Loucy (cell line): ENCODE measurements at regions not wholly inside any gene's neighbourhood (a gene's known extent, or its start where the extent isn't known, plus 50 kb on each side); places are given as distances from the start of the nearest gene placed in this dataset.

Experiments
- H2AFZ ChIP-seq: fragments of 200-600 bp; sonication (generic); 2 replicates; pipeline ENCODE4 v1.6.0; 2016; ENCODE audit warnings: antibody characterized with exemption, mild to moderate bottlenecking, low read length, moderate library complexity
- H3F3A ChIP-seq: fragments of 200-600 bp; 2 replicates; pipeline ENCODE4 v1.6.0; 2016; ENCODE audit warnings: antibody characterized with exemption, low read depth, mild to moderate bottlenecking
- H3K27me3 ChIP-seq: fragments of 200-600 bp; sonication (generic); 2 replicates; pipeline ENCODE4 v1.6.1; 2014; ENCODE audit warnings: low read length, mild to moderate bottlenecking; ENCODE audit not compliant: insufficient read depth, poor library complexity, severe bottlenecking
- H3K36me3 ChIP-seq: fragments of 200-600 bp; sonication (generic); 2 replicates; pipeline ENCODE4 v1.6.1; 2016; ENCODE audit warnings: low read length; ENCODE audit not compliant: insufficient read depth
- H3K4me1 ChIP-seq: fragments of 200-600 bp; sonication (generic); 2 replicates; pipeline ENCODE4 v1.5.1; 2014; ENCODE audit warnings: low read length, mild to moderate bottlenecking; ENCODE audit not compliant: insufficient read depth, poor library complexity, severe bottlenecking
- H3K4me2 ChIP-seq: fragments of 200-600 bp; sonication (generic); 2 replicates; pipeline ENCODE4 v1.6.0; 2014; ENCODE audit warnings: antibody characterized with exemption, low read length, low read depth, mild to moderate bottlenecking; ENCODE audit not compliant: poor library complexity, severe bottlenecking
- H3K4me3 ChIP-seq: fragments of 200-600 bp; sonication (generic); 2 replicates; pipeline ENCODE4 v1.5.1; 2014; ENCODE audit warnings: low read length, mild to moderate bottlenecking, mixed read lengths; ENCODE audit not compliant: poor library complexity, severe bottlenecking
- H3K79me2 ChIP-seq: fragments of 200-600 bp; sonication (generic); 2 replicates; pipeline ENCODE4 v1.6.1; 2014; ENCODE audit warnings: low read length; ENCODE audit not compliant: insufficient read depth
- H3K9ac ChIP-seq: fragments of 200-600 bp; sonication (generic); 2 replicates; pipeline ENCODE4 v1.6.0; 2014; ENCODE audit warnings: mild to moderate bottlenecking, low read depth, low read length, moderate library complexity; ENCODE audit not compliant: poor library complexity, severe bottlenecking
- H3K9me2 ChIP-seq: fragments of 200-600 bp; sonication (generic); replicated peaks from 2 replicates; pipeline ENCODE4 v1.6.1; 2016; ENCODE audit warnings: low read depth, low read length, mixed read lengths
- H3K9me3 ChIP-seq: fragments of 200-600 bp; sonication (generic); 2 replicates; pipeline ENCODE4 v1.6.1; 2014; ENCODE audit warnings: mild to moderate bottlenecking, antibody characterized with exemption, low read length, low read depth; ENCODE audit not compliant: insufficient read depth
- H4K20me1 ChIP-seq: fragments of 200-600 bp; sonication (generic); 2 replicates; pipeline ENCODE4 v1.6.0; 2014; ENCODE audit warnings: antibody characterized with exemption, low read length, mild to moderate bottlenecking; ENCODE audit not compliant: insufficient read depth, poor library complexity, severe bottlenecking
- CTCF ChIP-seq: fragments of 200-600 bp; sonication (generic); conservative IDR thresholded peaks from 2 replicates; pipeline ENCODE4 v1.5.1; 2014; ENCODE audit warnings: mild to moderate bottlenecking, antibody characterized with exemption, low read length
- EZH2phosphoT487 ChIP-seq: fragments of 200-600 bp; IDR thresholded peaks from 2 replicates; pipeline ENCODE4 v1.6.1; 2018; ENCODE audit warnings: antibody characterized with exemption, mild to moderate bottlenecking, moderate library complexity, borderline replicate concordance

GRCh38 chr3:80451393-80451792 is 683.6 kb upstream of the ROBO1 start:
- H3K9me2 ChIP-seq: no peaks in the 10 kb centered on the region
- no peaks in the 10 kb centered on the region for H3K79me2 ChIP-seq
- H3K4me3 ChIP-seq: no peak overlapping the region
- H3K4me1 ChIP-seq: no peaks in the 10 kb centered on the region
- no peaks in the 10 kb centered on the region for H3K27me3 ChIP-seq
- H2AFZ ChIP-seq: no peak overlapping the region
- TF ChIP-seq EZH2phosphoT487 (no peak), CTCF (no peak)
- H4K20me1 ChIP-seq: no peaks in the 10 kb centered on the region
- no peaks in the 10 kb centered on the region for H3K36me3 ChIP-seq
- no peak overlapping the region for H3K4me2 ChIP-seq
- no peak overlapping the region for H3K9ac ChIP-seq
- no peaks in the 10 kb centered on the region for H3F3A ChIP-seq
- H3K9me3 ChIP-seq: no peaks in the 10 kb centered on the region

GRCh38 chr3:80445641-80446040 is 677.8 kb upstream of the ROBO1 start:
- TF ChIP-seq CTCF (no peak), EZH2phosphoT487 (no peak)
- H3K36me3 ChIP-seq: no peaks in the 10 kb centered on the region
- H3K27me3 ChIP-seq: no peaks in the 10 kb centered on the region
- no peak overlapping the region for H3K4me2 ChIP-seq
- no peaks in the 10 kb centered on the region for H3F3A ChIP-seq
- H3K4me3 ChIP-seq: no peak overlapping the region
- no peak overlapping the region for H3K9ac ChIP-seq
- no peaks in the 10 kb centered on the region for H4K20me1 ChIP-seq
- no peaks in the 10 kb centered on the region for H3K9me3 ChIP-seq
- H3K4me1 ChIP-seq: no peaks in the 10 kb centered on the region
- H2AFZ ChIP-seq: no peak overlapping the region
- H3K9me2 ChIP-seq: no peaks in the 10 kb centered on the region
- no peaks in the 10 kb centered on the region for H3K79me2 ChIP-seq

- Histone ChIP-seq H3K36me3 (no peaks in the 10 kb centered on the region), H3K27me3 (no peaks in the 10 kb centered on the region), H3K4me1 (no peaks in the 10 kb centered on the region), H3F3A (no peaks in the 10 kb centered on the region), H3K4me3 (no peak overlapping the region), H3K9me2 (no peaks in the 10 kb centered on the region), H3K9me3 (no peaks in the 10 kb centered on the region), H2AFZ (no peak overlapping the region), H3K4me2 (no peak overlapping the region), H3K79me2 (no peaks in the 10 kb centered on the region), H4K20me1 (no peaks in the 10 kb centered on the region), H3K9ac (no peak overlapping the region)
- TF ChIP-seq EZH2phosphoT487 (no peak), CTCF (no peak)
These were observed 677.3 kb upstream of the ROBO1 start for GRCh38 chr3:80445053-80445452.
